ENCODE measurements at regions not wholly inside any gene's neighbourhood (a gene's known extent, or its start where the extent isn't known, plus 50 kb on each side); places are given as distances from the start of the nearest gene placed in this dataset.

- intact Hi-C loops (cut with DNase I): loop anchor here in 9 of 10 donors (2.0 to 10.0 kb wide), 10 partner anchors 134 to 966 kb away; no protein-coding TSS in a partner anchor
Measured at GRCh38 chr14:38868399-38869290, 234.4 kb downstream of the SEC23A start.

GRCh38 chr14:38867561-38868150 lies 235.4 kb downstream of the SEC23A start:
- DNase-seq (peak; percentile 26 to 79), ATAC-seq (peak in 7 of 8 donors; percentile 81 to 95 (median 88))
- intact Hi-C loops (cut with DNase I): loop anchor here in 9 of 10 donors (2.0 to 10.0 kb wide), 12 partner anchors 135 to 965 kb away; no protein-coding TSS in a partner anchor
- Histone ChIP-seq H3K27ac (no peak overlapping the region), H3K4me1 (peaks cover 0 to 28% (median 14%) of the 10 kb centered on the region in 9 donors), H3K36me3 (no peaks in the 10 kb centered on the region), H3K4me3 (no peak overlapping the region), H3K9me3 (peaks cover 0 to 8% (median 0%) of the 10 kb centered on the region in 11 donors), H3K27me3 (no peaks in the 10 kb centered on the region)
- 37 to 39% methylated on average over 5 of the region's 5 CpGs for WGBS, 2 donors
- TF ChIP-seq CTCF (IDR thresholded peaks at IDR 0.05): peak; percentile 49 to 89 (median 81)

More at GRCh38 chr14:38868399-38869290, 234.4 kb downstream of the SEC23A start:
- DNase-seq: no peak
- no peaks in the 10 kb centered on the region for H3K36me3 ChIP-seq
- H3K27me3 ChIP-seq: no peaks in the 10 kb centered on the region
- ATAC-seq: no peak
- WGBS, 2 donors: 75 to 76% methylated on average over 6 of the region's 6 CpGs
- TF ChIP-seq CTCF (IDR thresholded peaks at IDR 0.05): no peak
- peaks cover 0 to 2% (median 0%) of the 10 kb centered on the region in 11 donors for H3K9me3 ChIP-seq
- peak overlapping the region in 3 of 10 donors; percentile 5 to 26 (median 6) for H3K27ac ChIP-seq
- peaks cover 0 to 28% (median 14%) of the 10 kb centered on the region in 9 donors for H3K4me1 ChIP-seq
- no peak overlapping the region for H3K4me3 ChIP-seq

- Histone ChIP-seq H3K36me3 (no peaks in the 10 kb centered on the region), H3K27ac (no peak overlapping the region), H3K4me1 (peaks cover 0 to 28% (median 14%) of the 10 kb centered on the region in 9 donors), H3K4me3 (no peak overlapping the region), H3K9me3 (peaks cover 0 to 12% (median 0%) of the 10 kb centered on the region in 11 donors), H3K27me3 (no peaks in the 10 kb centered on the region)
- WGBS, 2 donors: 24 to 33% methylated on average over 4 of the region's 4 CpGs
- peak in 4 of 8 donors; percentile 45 to 64 (median 46) for ATAC-seq
- intact Hi-C loops (cut with DNase I): loop anchor here in 9 of 10 donors (2.0 to 10.0 kb wide), 11 partner anchors 136 to 964 kb away; no protein-coding TSS in a partner anchor
- no peak for DNase-seq
- no peak for TF ChIP-seq CTCF (IDR thresholded peaks at IDR 0.05)
Measured at GRCh38 chr14:38866461-38866860, 236.6 kb downstream of the SEC23A start.

GRCh38 chr14:38862366-38862765 lies 240.7 kb downstream of the SEC23A start:
- 95% methylated on average over 1 of the region's 1 CpG for WGBS, 2 donors
- DNase-seq (no peak), ATAC-seq (no peak)
- H3K36me3 ChIP-seq: no peaks in the 10 kb centered on the region
- no peak overlapping the region for H3K27ac ChIP-seq
- no peak overlapping the region for H3K4me3 ChIP-seq
- no peaks in the 10 kb centered on the region for H3K27me3 ChIP-seq
- intact Hi-C loops (cut with DNase I): loop anchor here in 5 of 10 donors (10.0 kb wide), 3 partner anchors 138 to 958 kb away; no protein-coding TSS in a partner anchor
- no peak for TF ChIP-seq CTCF (IDR thresholded peaks at IDR 0.05)
- peaks cover 0 to 15% (median 8%) of the 10 kb centered on the region in 9 donors for H3K4me1 ChIP-seq
- peaks cover 0 to 21% (median 0%) of the 10 kb centered on the region in 11 donors for H3K9me3 ChIP-seq

All from heart right ventricle (tissue), 16 donors.